HEK293 (cell line): ENCODE measurements at regions not wholly inside any gene's neighbourhood (a gene's known extent, or its start where the extent isn't known, plus 50 kb on each side); places are given as distances from the start of the nearest gene placed in this dataset.

ENCODE experiments used
- CTCF ChIA-PET: fragments of 350-600 bp; formaldehyde crosslinking; extraction: SDS; loops from one replicate; lab custom pipeline; 2021; ENCODE audit warnings: antibody characterized with exemption; lab: Yijun Ruan, JAX
- POLR2A ChIA-PET: fragments of 300-600 bp; formaldehyde crosslinking; extraction: SDS; loops from one replicate; lab custom pipeline; 2020; ENCODE audit warnings: antibody characterized with exemption, inconsistent platforms; lab: Yijun Ruan, JAX
- H3K27ac ChIP-seq: fragments of 200-500 bp; sonication (Bioruptor generic); 2 replicates; pipeline ENCODE4 v1.5.1; 2014; ENCODE audit warnings: low read depth, low read length, control low read depth, inconsistent platforms; ENCODE audit errors: extremely low read depth
- H3K36me3 ChIP-seq, 2 experiments: fragments of 200-500 bp in 1 of 2; sonication (Bioruptor generic) in 1 of 2; 1 replicate in 1 of 2; 2 replicates in 1 of 2; pipeline ENCODE4 v1.5.1; 2014 to 2017; ENCODE audit warnings: inconsistent platforms in 2 of 2, low read length in 2 of 2; ENCODE audit not compliant: control insufficient read depth in 2 of 2, insufficient read depth in 1 of 2
- H3K4me1 ChIP-seq: fragments of 200-500 bp; sonication (Bioruptor generic); 2 replicates; pipeline ENCODE4 v1.5.1; 2014; ENCODE audit warnings: mild to moderate bottlenecking, low read length, inconsistent platforms; ENCODE audit not compliant: control insufficient read depth, insufficient read depth
- H3K4me3 ChIP-seq: 2 replicates; pipeline ENCODE4 v1.5.1; 2011; ENCODE audit warnings: low read depth, mild to moderate bottlenecking, control low read depth, low read length, moderate library complexity
- H3K9me3 ChIP-seq: fragments of 200-500 bp; sonication (Bioruptor generic); 2 replicates; pipeline ENCODE4 v1.5.1; 2014; ENCODE audit warnings: low read depth, low read length, inconsistent platforms; ENCODE audit not compliant: control insufficient read depth, insufficient read depth
- BCL11A ChIP-seq: fragments of 450-650 bp; formaldehyde crosslinking; IDR thresholded peaks from 2 replicates; pipeline ENCODE4 v1.5.1; 2016; ENCODE audit warnings: low read depth, missing biosample characterization, missing genetic modification characterization
- EGR2 ChIP-seq: fragments of 450-650 bp; formaldehyde crosslinking; IDR thresholded peaks from 2 replicates; pipeline ENCODE4 v1.5.1; 2016; ENCODE audit warnings: low read depth, missing biosample characterization, missing genetic modification characterization
- HOXA7 ChIP-seq: sonication (generic); formaldehyde crosslinking; IDR thresholded peaks from 2 replicates; pipeline ENCODE4 v1.8.1; 2022; ENCODE audit warnings: missing genetic modification reagents, borderline replicate concordance
- HOXD13 ChIP-seq: sonication (generic); formaldehyde crosslinking; IDR thresholded peaks from 2 replicates; pipeline ENCODE4 v1.8.0; 2022; ENCODE audit warnings: missing genetic modification reagents, borderline replicate concordance
- KLF10 ChIP-seq: fragments of 450-650 bp; IDR thresholded peaks from 2 replicates; pipeline ENCODE4 v1.5.1; 2018; ENCODE audit warnings: missing biosample characterization, mild to moderate bottlenecking, missing genetic modification characterization
- MZF1 ChIP-seq: fragments of 450-650 bp; formaldehyde crosslinking; IDR thresholded peaks from 2 replicates; pipeline ENCODE4 v1.5.1; 2017; ENCODE audit warnings: missing biosample characterization, missing genetic modification characterization, borderline replicate concordance
- REPIN1 ChIP-seq: fragments of 450-650 bp; formaldehyde crosslinking; IDR thresholded peaks from 2 replicates; pipeline ENCODE4 v1.5.1; 2017; ENCODE audit warnings: missing biosample characterization, missing genetic modification characterization, low read depth
- ZNF140 ChIP-seq: fragments of 450-650 bp; formaldehyde crosslinking; IDR thresholded peaks from 2 replicates; pipeline ENCODE4 v1.5.1; 2016; ENCODE audit warnings: missing biosample characterization, missing genetic modification characterization
- ZNF221 ChIP-seq: fragments of 450-650 bp; formaldehyde crosslinking; IDR thresholded peaks from 2 replicates; pipeline ENCODE4 v1.5.1; 2017; ENCODE audit warnings: missing biosample characterization, missing genetic modification characterization, borderline replicate concordance
- ZNF223 ChIP-seq: fragments of 450-650 bp; formaldehyde crosslinking; IDR thresholded peaks from 2 replicates; pipeline ENCODE4 v1.5.1; 2016; ENCODE audit warnings: missing biosample characterization, missing genetic modification characterization
- ZNF274 ChIP-seq, 2 experiments: fragments of 200-500 bp in 1 of 2; fragments of 450-650 bp in 1 of 2; sonication (Bioruptor generic) in 1 of 2; formaldehyde crosslinking in 1 of 2; IDR thresholded peaks; 2 replicates each; pipeline versions ENCODE4 v1.5.1 to v1.6.1; 2014 to 2016; ENCODE audit warnings: borderline replicate concordance in 1 of 2, inconsistent platforms in 1 of 2, low read length in 1 of 2, missing biosample characterization in 1 of 2, missing genetic modification characterization in 1 of 2
- ZNF280D ChIP-seq: fragments of 450-650 bp; formaldehyde crosslinking; IDR thresholded peaks from 2 replicates; pipeline ENCODE4 v1.5.1; 2016; ENCODE audit warnings: missing biosample characterization, missing genetic modification characterization
- ZNF544 ChIP-seq: fragments of 450-650 bp; formaldehyde crosslinking; IDR thresholded peaks from 2 replicates; pipeline ENCODE4 v1.5.0; 2017; ENCODE audit warnings: missing biosample characterization, missing genetic modification characterization
- ZNF704 ChIP-seq: fragments of 450-650 bp; formaldehyde crosslinking; IDR thresholded peaks from 2 replicates; pipeline ENCODE4 v1.5.1; 2016; ENCODE audit warnings: missing biosample characterization, missing genetic modification characterization
- ZNF837 ChIP-seq: fragments of 450-650 bp; formaldehyde crosslinking; IDR thresholded peaks from 2 replicates; pipeline ENCODE4 v1.5.1; 2016; ENCODE audit warnings: missing biosample characterization, missing genetic modification characterization
- ZSCAN5A ChIP-seq: fragments of 450-650 bp; formaldehyde crosslinking; IDR thresholded peaks from 2 replicates; pipeline ENCODE4 v1.5.1; 2016; ENCODE audit warnings: missing biosample characterization, missing genetic modification characterization
- TF ChIP-seq, protein P1 (sequence below): fragments of 450-650 bp; formaldehyde crosslinking; IDR thresholded peaks from 2 replicates; pipeline ENCODE4 v1.5.1; 2016; ENCODE audit warnings: missing biosample characterization, missing genetic modification characterization
- TF ChIP-seq, protein P2 (sequence below): fragments of 450-650 bp; formaldehyde crosslinking; IDR thresholded peaks from 2 replicates; pipeline ENCODE4 v1.5.1; 2016; ENCODE audit warnings: missing biosample characterization, missing genetic modification characterization
- TF ChIP-seq, protein P3 (sequence below): fragments of 450-650 bp; formaldehyde crosslinking; IDR thresholded peaks from 2 replicates; pipeline ENCODE4 v1.5.1; 2017; ENCODE audit warnings: missing biosample characterization, missing genetic modification characterization

GRCh38 chr21:19276665-19277064 is 873.1 kb upstream of the TMPRSS15 start:
- Histone ChIP-seq H3K36me3 (no peaks in the 10 kb centered on the region), H3K9me3 (no peaks in the 10 kb centered on the region; the same call in none of the 2 replicates), H3K27ac (no peak overlapping the region), H3K4me3 (no peak overlapping the region), H3K4me1 (no peaks in the 10 kb centered on the region)
- TF ChIP-seq ZNF280D (tag by site-specific recombination), result no peak
- no peak for TF ChIP-seq HOXD13 (CRISPR knock-in tag)
- TF ChIP-seq, protein P1, sequence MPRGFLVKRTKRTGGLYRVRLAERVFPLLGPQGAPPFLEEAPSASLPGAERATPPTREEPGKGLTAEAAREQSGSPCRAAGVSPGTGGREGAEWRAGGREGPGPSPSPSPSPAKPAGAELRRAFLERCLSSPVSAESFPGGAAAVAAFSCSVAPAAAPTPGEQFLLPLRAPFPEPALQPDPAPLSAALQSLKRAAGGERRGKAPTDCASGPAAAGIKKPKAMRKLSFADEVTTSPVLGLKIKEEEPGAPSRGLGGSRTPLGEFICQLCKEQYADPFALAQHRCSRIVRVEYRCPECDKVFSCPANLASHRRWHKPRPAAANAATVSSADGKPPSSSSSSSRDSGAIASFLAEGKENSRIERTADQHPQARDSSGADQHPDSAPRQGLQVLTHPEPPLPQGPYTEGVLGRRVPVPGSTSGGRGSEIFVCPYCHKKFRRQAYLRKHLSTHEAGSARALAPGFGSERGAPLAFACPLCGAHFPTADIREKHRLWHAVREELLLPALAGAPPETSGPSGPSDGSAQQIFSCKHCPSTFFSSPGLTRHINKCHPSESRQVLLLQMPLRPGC (tag by site-specific recombination), result no peak
- TF ChIP-seq ZNF274 (IDR thresholded peaks at IDR 0.05; ENCODE audit: low read length), result no peak
- TF ChIP-seq ZNF274 (tag by site-specific recombination; IDR thresholded peaks at IDR 0.05; ENCODE audit: borderline replicate concordance), result no peak
- TF ChIP-seq ZNF837 (tag by site-specific recombination), result no peak
- no peak for TF ChIP-seq ZNF223
- ChIA-PET POLR2A (no interaction called here), CTCF (no interaction called here)

- H3K4me1 ChIP-seq, result no peaks in the 10 kb centered on the region
- TF ChIP-seq, protein P2, sequence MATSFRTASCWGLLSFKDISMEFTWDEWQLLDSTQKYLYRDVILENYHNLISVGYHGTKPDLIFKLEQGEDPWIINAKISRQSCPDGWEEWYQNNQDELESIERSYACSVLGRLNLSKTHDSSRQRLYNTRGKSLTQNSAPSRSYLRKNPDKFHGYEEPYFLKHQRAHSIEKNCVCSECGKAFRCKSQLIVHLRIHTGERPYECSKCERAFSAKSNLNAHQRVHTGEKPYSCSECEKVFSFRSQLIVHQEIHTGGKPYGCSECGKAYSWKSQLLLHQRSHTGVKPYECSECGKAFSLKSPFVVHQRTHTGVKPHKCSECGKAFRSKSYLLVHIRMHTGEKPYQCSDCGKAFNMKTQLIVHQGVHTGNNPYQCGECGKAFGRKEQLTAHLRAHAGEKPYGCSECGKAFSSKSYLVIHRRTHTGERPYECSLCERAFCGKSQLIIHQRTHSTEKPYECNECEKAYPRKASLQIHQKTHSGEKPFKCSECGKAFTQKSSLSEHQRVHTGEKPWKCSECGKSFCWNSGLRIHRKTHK, result no peak
- TF ChIP-seq HOXD13 (CRISPR knock-in tag), result no peak
- no peak for TF ChIP-seq REPIN1
- no peak for TF ChIP-seq MZF1
- no peak for TF ChIP-seq ZNF544
- no peak for TF ChIP-seq ZSCAN5A
- TF ChIP-seq ZNF704 (tag by site-specific recombination), result no peak
- TF ChIP-seq HOXA7 (CRISPR knock-in tag), result no peak
- no peak for TF ChIP-seq ZNF221
- no peak for TF ChIP-seq EGR2 (tag by site-specific recombination)
- TF ChIP-seq, protein P3, sequence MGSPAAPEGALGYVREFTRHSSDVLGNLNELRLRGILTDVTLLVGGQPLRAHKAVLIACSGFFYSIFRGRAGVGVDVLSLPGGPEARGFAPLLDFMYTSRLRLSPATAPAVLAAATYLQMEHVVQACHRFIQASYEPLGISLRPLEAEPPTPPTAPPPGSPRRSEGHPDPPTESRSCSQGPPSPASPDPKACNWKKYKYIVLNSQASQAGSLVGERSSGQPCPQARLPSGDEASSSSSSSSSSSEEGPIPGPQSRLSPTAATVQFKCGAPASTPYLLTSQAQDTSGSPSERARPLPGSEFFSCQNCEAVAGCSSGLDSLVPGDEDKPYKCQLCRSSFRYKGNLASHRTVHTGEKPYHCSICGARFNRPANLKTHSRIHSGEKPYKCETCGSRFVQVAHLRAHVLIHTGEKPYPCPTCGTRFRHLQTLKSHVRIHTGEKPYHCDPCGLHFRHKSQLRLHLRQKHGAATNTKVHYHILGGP (tag by site-specific recombination), result no peak
- no peak for TF ChIP-seq ZNF140
- no peak for TF ChIP-seq BCL11A (tag by site-specific recombination)
- TF ChIP-seq KLF10, result no peak
- CTCF ChIA-PET, result no interaction called here
Measured at GRCh38 chr21:19286876-19287275, 883.3 kb upstream of the TMPRSS15 start.

More at GRCh38 chr21:19286876-19287275, 883.3 kb upstream of the TMPRSS15 start:
- Histone ChIP-seq H3K9me3 (no peaks in the 10 kb centered on the region; the same call in none of the 2 replicates), H3K27ac (no peak overlapping the region), H3K36me3 (no peaks in the 10 kb centered on the region), H3K4me3 (no peak overlapping the region)
- POLR2A ChIA-PET, result no interaction called here
